Thoracic aorta (tissue), 2 donors: ENCODE measurements at regions not wholly inside any gene's neighbourhood (a gene's known extent, or its start where the extent isn't known, plus 50 kb on each side); places are given as distances from the start of the nearest gene placed in this dataset.

ENCODE experiments used
- ATAC-seq: fragments of 150-250 bp; one replicate; pipeline ENCODE4 v1.8.0; 2017; ENCODE audit warnings: low read depth; ENCODE audit not compliant: insufficient number of reproducible peaks, low FRiP score
- DNase-seq: peaks from one replicate; pipeline ENCODE4 v3.0.0-alpha.2; 2020; ENCODE audit warnings: low spot score
- H3K27ac ChIP-seq, 2 donors: fragments of 200-600 bp; sonication (generic); 1 replicate in 1 of 2; 2 replicates in 1 of 2; pipeline ENCODE4 v1.5.1; 2016; ENCODE audit warnings: mild to moderate bottlenecking in 2 of 2, moderate library complexity in 2 of 2
- H3K27me3 ChIP-seq: fragments of 200-600 bp; sonication (generic); replicated peaks from 2 replicates; pipeline ENCODE4 v1.6.0; 2016; ENCODE audit warnings: mild to moderate bottlenecking; ENCODE audit not compliant: insufficient read depth
- H3K36me3 ChIP-seq: fragments of 200-600 bp; sonication (generic); one replicate; pipeline ENCODE4 v1.5.1; 2016
- H3K4me1 ChIP-seq, 2 donors: fragments of 200-600 bp; sonication (generic); 1 replicate in 1 of 2; 2 replicates in 1 of 2; pipeline versions ENCODE4 v1.5.1 to v1.6.0; 2016; ENCODE audit warnings: low read depth in 2 of 2, mild to moderate bottlenecking in 1 of 2; ENCODE audit not compliant: control insufficient read depth in 1 of 2
- H3K4me3 ChIP-seq: fragments of 200-600 bp; sonication (generic); 2 replicates; pipeline ENCODE4 v1.5.1; 2016; ENCODE audit warnings: mild to moderate bottlenecking
- H3K9me3 ChIP-seq: fragments of 200-600 bp; sonication (generic); 2 replicates; pipeline ENCODE4 v1.5.1; 2016
- CTCF ChIP-seq: fragments of 200-600 bp; sonication (generic); IDR thresholded peaks from one replicate; pipeline ENCODE4 v1.5.1; 2019; ENCODE audit warnings: antibody characterized with exemption

- Histone ChIP-seq H3K4me1 (peaks cover 0 to 7% of the 10 kb centered on the region in 2 donors), H3K27me3 (no peaks in the 10 kb centered on the region), H3K9me3 (no peaks in the 10 kb centered on the region), H3K4me3 (no peak overlapping the region), H3K27ac (no peak overlapping the region), H3K36me3 (no peaks in the 10 kb centered on the region)
- ATAC-seq, result no peak
- no peak for DNase-seq
- no peak for TF ChIP-seq CTCF
These were observed 70.9 kb upstream of the HS6ST1 start for GRCh38 chr2:128389388-128390086.

DNA sequence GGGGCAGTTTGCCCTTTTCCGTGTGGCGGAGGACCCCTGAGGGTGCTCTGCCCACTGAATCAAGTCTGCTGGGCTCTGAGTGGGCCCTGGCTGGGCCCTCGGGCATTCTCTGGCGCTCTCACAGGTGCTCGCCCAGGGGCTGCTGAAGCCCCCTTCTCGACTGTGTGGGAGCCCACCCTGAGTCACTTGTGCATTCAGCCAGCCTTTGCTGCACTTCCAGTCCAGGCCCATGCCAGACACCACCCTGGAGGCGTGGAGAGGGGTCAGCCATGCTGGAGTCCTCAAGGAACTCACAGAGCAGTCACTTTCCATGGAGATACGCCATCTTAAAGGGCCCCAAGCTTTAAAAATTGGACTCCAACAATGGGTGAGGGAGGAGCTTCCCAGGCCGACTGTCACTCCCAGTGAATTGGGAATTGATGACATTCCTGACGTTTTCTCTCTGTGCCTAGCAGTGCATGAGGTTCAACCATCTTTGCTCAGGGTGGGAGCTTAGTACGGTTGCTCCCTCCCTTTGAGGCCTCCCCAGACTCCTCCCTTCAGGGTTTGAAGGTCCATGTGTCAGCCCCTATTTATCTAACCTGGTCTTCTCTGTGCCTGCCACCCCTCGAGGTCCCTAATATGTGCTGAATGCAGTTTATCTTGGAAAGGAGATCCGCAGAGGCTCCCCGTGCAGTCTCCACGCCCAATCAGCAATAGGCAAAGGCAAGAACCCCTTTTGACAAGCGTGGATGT is 71.8 kb upstream of the HS6ST1 start:
- no peak for TF ChIP-seq CTCF
- Histone ChIP-seq H3K27me3 (no peaks in the 10 kb centered on the region), H3K9me3 (no peaks in the 10 kb centered on the region), H3K27ac (no peak overlapping the region), H3K36me3 (no peaks in the 10 kb centered on the region), H3K4me3 (no peak overlapping the region), H3K4me1 (peaks cover 0 to 7% of the 10 kb centered on the region in 2 donors)
- no peak for ATAC-seq
- no peak for DNase-seq

DNA sequence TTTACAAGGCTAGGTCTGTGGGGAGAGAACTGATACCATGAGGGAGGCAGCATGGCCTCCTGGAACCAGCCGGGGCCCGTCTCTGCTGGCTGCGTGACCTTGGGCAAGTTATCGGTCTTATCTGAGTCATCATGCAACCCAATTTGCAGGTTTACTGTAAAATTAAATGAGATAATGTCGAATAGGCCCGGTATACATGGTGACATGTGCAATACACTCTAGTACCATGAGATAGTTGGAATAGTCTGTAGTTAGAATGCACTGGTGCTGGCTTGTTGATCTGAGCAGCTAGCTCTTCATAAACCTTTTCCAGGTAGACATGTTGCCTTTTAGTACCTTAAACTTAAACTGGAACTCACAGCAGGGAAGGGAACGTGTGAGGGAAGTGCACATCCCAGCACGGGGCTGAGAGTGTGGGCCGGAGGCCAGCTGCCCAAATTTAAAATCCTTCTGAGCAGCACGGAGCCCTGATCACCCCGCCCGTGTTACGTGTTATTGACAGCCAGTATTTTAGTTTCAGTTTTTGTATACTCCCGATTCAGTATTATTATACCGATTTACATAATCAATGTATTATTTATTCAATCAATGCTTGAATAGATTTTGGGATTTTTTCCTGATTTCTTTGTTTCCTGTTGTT is 72.4 kb upstream of the HS6ST1 start:
- ATAC-seq, result no peak
- Histone ChIP-seq H3K4me3 (no peak overlapping the region), H3K36me3 (no peaks in the 10 kb centered on the region), H3K4me1 (peaks cover 0 to 7% of the 10 kb centered on the region in 2 donors), H3K27ac (no peak overlapping the region), H3K27me3 (no peaks in the 10 kb centered on the region), H3K9me3 (no peaks in the 10 kb centered on the region)
- no peak for TF ChIP-seq CTCF
- no peak for DNase-seq

GRCh38 chr2:128391679-128392078 is 73.0 kb upstream of the HS6ST1 start:
- ATAC-seq, result no peak
- H3K27me3 ChIP-seq, result no peaks in the 10 kb centered on the region
- no peaks in the 10 kb centered on the region for H3K9me3 ChIP-seq
- no peak for TF ChIP-seq CTCF
- no peak overlapping the region for H3K4me3 ChIP-seq
- peaks cover 0 to 7% of the 10 kb centered on the region in 2 donors for H3K4me1 ChIP-seq
- no peak overlapping the region for H3K27ac ChIP-seq
- H3K36me3 ChIP-seq, result no peaks in the 10 kb centered on the region
- DNase-seq, result no peak

DNA sequence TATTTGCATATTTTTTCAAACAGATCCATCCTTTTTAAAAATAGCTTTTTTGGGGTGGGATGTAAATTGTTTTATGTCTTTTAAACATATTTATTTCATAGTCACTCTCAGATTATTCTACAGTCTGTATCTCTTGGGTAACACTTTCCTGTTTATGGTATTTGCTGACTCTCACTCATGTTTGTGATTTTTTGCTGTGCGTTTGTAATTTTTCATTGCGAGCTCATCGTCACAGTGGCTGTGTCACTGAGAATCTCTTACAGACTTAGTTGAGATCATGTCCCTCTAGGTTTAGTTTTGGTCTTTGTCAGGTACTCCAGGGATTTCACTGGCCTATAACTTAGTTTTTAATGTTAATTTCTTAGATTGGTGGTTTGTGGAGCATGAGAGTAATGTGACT is 73.5 kb upstream of the HS6ST1 start:
- no peak for DNase-seq
- Histone ChIP-seq H3K4me3 (no peak overlapping the region), H3K9me3 (no peaks in the 10 kb centered on the region), H3K27ac (no peak overlapping the region), H3K27me3 (no peaks in the 10 kb centered on the region), H3K36me3 (no peaks in the 10 kb centered on the region), H3K4me1 (peaks cover 0 to 7% of the 10 kb centered on the region in 2 donors)
- TF ChIP-seq CTCF, result no peak
- no peak for ATAC-seq
